Femur (tissue), 1 donor: ENCODE measurements at regions not wholly inside any gene's neighbourhood (a gene's known extent, or its start where the extent isn't known, plus 50 kb on each side); places are given as distances from the start of the nearest gene placed in this dataset.
A peak's percentile ranks its signal among the peaks of the same experiment; 100 is the strongest.
"Not testable (repeated sequence)": the region's sequence is repeated elsewhere in the genome, so short reads cannot be mapped to it uniquely, and the experiment has no call there.

ENCODE experiments used
- DNase-seq: peaks from one replicate; pipeline ENCODE4 v3.0.0-alpha.2; 2017

GRCh38 chr3:104445252-104445919 is 921.3 kb upstream of the ALCAM start:
- not testable (repeated sequence) for DNase-seq

GRCh38 chr3:104447681-104448080 is 919.0 kb upstream of the ALCAM start:
- DNase-seq = no peak

GRCh38 chr3:104452697-104453096 is 914.0 kb upstream of the ALCAM start:
- no peak for DNase-seq

GRCh38 chr3:104458657-104459056 is 908.1 kb upstream of the ALCAM start:
- no peak for DNase-seq

GRCh38 chr3:104460477-104461406 is 906.0 kb upstream of the ALCAM start:
- no peak for DNase-seq

- no peak for DNase-seq
These were observed 905.3 kb upstream of the ALCAM start for GRCh38 chr3:104461431-104461830.

- DNase-seq = no peak
These were observed 894.5 kb upstream of the ALCAM start for GRCh38 chr3:104472221-104472620.

- no peak for DNase-seq
These were observed 892.7 kb upstream of the ALCAM start for GRCh38 chr3:104474011-104474410.

- no peak for DNase-seq
These were observed 863.7 kb upstream of the ALCAM start for GRCh38 chr3:104503022-104503421.

GRCh38 chr3:104510131-104510849 is 856.4 kb upstream of the ALCAM start:
- peak; percentile 19 for DNase-seq

- no peak for DNase-seq
These were observed 852.3 kb upstream of the ALCAM start for GRCh38 chr3:104514371-104514770.

GRCh38 chr3:104514776-104515175 is 851.9 kb upstream of the ALCAM start:
- no peak for DNase-seq

- no peak for DNase-seq
These were observed 847.6 kb upstream of the ALCAM start for GRCh38 chr3:104519068-104519467.

GRCh38 chr3:104519468-104520227 is 847.1 kb upstream of the ALCAM start:
- DNase-seq = no peak

- DNase-seq = no peak
These were observed 846.5 kb upstream of the ALCAM start for GRCh38 chr3:104520228-104520655.

GRCh38 chr3:104521606-104522336 is 844.9 kb upstream of the ALCAM start:
- DNase-seq = no peak

GRCh38 chr3:104523136-104523535 is 843.6 kb upstream of the ALCAM start:
- DNase-seq = no peak

- DNase-seq = no peak
These were observed 839.8 kb upstream of the ALCAM start for GRCh38 chr3:104526901-104527401.

- DNase-seq = no peak
These were observed 835.8 kb upstream of the ALCAM start for GRCh38 chr3:104530934-104531333.

- DNase-seq = no peak
These were observed 830.0 kb upstream of the ALCAM start for GRCh38 chr3:104536715-104537114.

- no peak for DNase-seq
These were observed 829.4 kb upstream of the ALCAM start for GRCh38 chr3:104537323-104537722.

- DNase-seq = no peak
These were observed 820.4 kb upstream of the ALCAM start for GRCh38 chr3:104546301-104546700.
